CD8-positive, alpha-beta memory T cell (primary cell): ENCODE measurements at regions not wholly inside any gene's neighbourhood (a gene's known extent, or its start where the extent isn't known, plus 50 kb on each side); places are given as distances from the start of the nearest gene placed in this dataset.

Experiments used
- CTCF ChIA-PET: fragments of 350-600 bp; sonication (Branson Sonifier 250); formaldehyde crosslinking; loops from one replicate; lab custom pipeline; 2021; ENCODE audit warnings: antibody characterized with exemption; lab: Charles Lee
- POLR2A ChIA-PET: fragments of 350-600 bp; sonication (Branson Sonifier 250); formaldehyde crosslinking; loops from one replicate; lab custom pipeline; 2021; ENCODE audit warnings: antibody characterized with exemption; lab: Charles Lee
- DNase-seq, 5 donors: peaks; one replicate each; pipeline versions ENCODE4 v3.0.0 to v3.0.0-alpha.2; 2020 to 2022; ENCODE audit warnings: mixed read lengths in 1 of 5
- H3K27ac ChIP-seq: one replicate; pipeline ENCODE4 v1.7.0; 2013; ENCODE audit warnings: low read depth, mild to moderate bottlenecking, low read length, moderate library complexity
- H3K27me3 ChIP-seq: 2 replicates; pipeline ENCODE4 v1.7.0; 2013; ENCODE audit warnings: low read length, mild to moderate bottlenecking; ENCODE audit not compliant: insufficient read depth, poor library complexity, severe bottlenecking
- H3K36me3 ChIP-seq: 2 replicates; pipeline ENCODE4 v1.7.0; 2013; ENCODE audit warnings: mild to moderate bottlenecking, low read length, moderate library complexity; ENCODE audit not compliant: insufficient read depth
- H3K4me1 ChIP-seq: 2 replicates; pipeline ENCODE4 v1.7.0; 2013; ENCODE audit warnings: mild to moderate bottlenecking, low read length, moderate library complexity; ENCODE audit not compliant: insufficient read depth
- H3K4me3 ChIP-seq: 2 replicates; pipeline ENCODE4 v1.7.0; 2013; ENCODE audit warnings: mild to moderate bottlenecking, low read length
- H3K9me3 ChIP-seq: 2 replicates; pipeline ENCODE4 v1.7.0; 2013; ENCODE audit warnings: mild to moderate bottlenecking, low read length
- H3K27ac Mint-ChIP-seq, 8 donors: one replicate each; pipeline ENCODE4 v1.8.0; 2020 to 2021; ENCODE audit warnings: mixed read lengths in 8 of 8, mild to moderate bottlenecking in 6 of 8, inconsistent platforms in 3 of 8, moderate library complexity in 3 of 8
- H3K27me3 Mint-ChIP-seq, 2 donors: one replicate each; pipeline ENCODE4 v1.8.0; 2020 to 2021; ENCODE audit warnings: mixed read lengths in 2 of 2, mild to moderate bottlenecking in 1 of 2, moderate library complexity in 1 of 2
- H3K36me3 Mint-ChIP-seq, 3 donors: one replicate each; pipeline ENCODE4 v1.8.0; 2020 to 2021; ENCODE audit warnings: mixed read lengths in 3 of 3, inconsistent platforms in 1 of 3, mild to moderate bottlenecking in 1 of 3
- H3K4me1 Mint-ChIP-seq, 3 donors: one replicate each; pipeline ENCODE4 v1.8.0; 2020 to 2021; ENCODE audit warnings: mixed read lengths in 3 of 3, inconsistent platforms in 1 of 3, mild to moderate bottlenecking in 1 of 3
- H3K4me3 Mint-ChIP-seq, 7 donors: one replicate each; pipeline ENCODE4 v1.8.0; 2020 to 2021; ENCODE audit warnings: mixed read lengths in 7 of 7, mild to moderate bottlenecking in 6 of 7, moderate library complexity in 4 of 7, inconsistent platforms in 2 of 7
- H3K9me3 Mint-ChIP-seq, 5 donors: one replicate each; pipeline ENCODE4 v1.8.0; 2020 to 2022; ENCODE audit warnings: mixed read lengths in 5 of 5, mild to moderate bottlenecking in 3 of 5, moderate library complexity in 2 of 5, inconsistent platforms in 1 of 5

- Mint-ChIP-seq H3K9me3 (peaks cover 0 to 3% (median 2%) of the 10 kb centered on the region in 5 donors), H3K27me3 (peaks cover 0 to 2% of the 10 kb centered on the region in 2 donors), H3K4me1 (no peaks in the 10 kb centered on the region), H3K27ac (no peak overlapping the region), H3K4me3 (no peak overlapping the region), H3K36me3 (no peaks in the 10 kb centered on the region)
- Histone ChIP-seq H3K4me1 (no peaks in the 10 kb centered on the region), H3K27ac (no peak overlapping the region), H3K4me3 (no peak overlapping the region), H3K36me3 (no peaks in the 10 kb centered on the region), H3K27me3 (no peaks in the 10 kb centered on the region), H3K9me3 (no peaks in the 10 kb centered on the region)
- POLR2A ChIA-PET = no interaction called here
- CTCF ChIA-PET = no interaction called here
- DNase-seq = no peak
Measured at GRCh38 chr13:111954661-111955411, 112.1 kb upstream of the SOX1 start.

GRCh38 chr13:111955412-111956065, 111.4 kb upstream of the SOX1 start:
- Mint-ChIP-seq H3K4me1 (no peaks in the 10 kb centered on the region), H3K27ac (no peak overlapping the region), H3K9me3 (peaks cover 0 to 3% (median 2%) of the 10 kb centered on the region in 5 donors), H3K27me3 (peaks cover 0 to 2% of the 10 kb centered on the region in 2 donors), H3K36me3 (no peaks in the 10 kb centered on the region), H3K4me3 (no peak overlapping the region)
- Histone ChIP-seq H3K4me3 (no peak overlapping the region), H3K27me3 (no peaks in the 10 kb centered on the region), H3K27ac (no peak overlapping the region), H3K4me1 (no peaks in the 10 kb centered on the region), H3K9me3 (no peaks in the 10 kb centered on the region), H3K36me3 (no peaks in the 10 kb centered on the region)
- DNase-seq = no peak
- POLR2A ChIA-PET = no interaction called here
- CTCF ChIA-PET = no interaction called here

GRCh38 chr13:111956261-111957151, 110.4 kb upstream of the SOX1 start:
- H3K27ac Mint-ChIP-seq = no peak overlapping the region
- no peak for DNase-seq
- H3K4me1 Mint-ChIP-seq = no peaks in the 10 kb centered on the region
- POLR2A ChIA-PET = no interaction called here
- H3K4me3 Mint-ChIP-seq = no peak overlapping the region
- Histone ChIP-seq H3K27me3 (no peaks in the 10 kb centered on the region), H3K27ac (no peak overlapping the region), H3K4me1 (no peaks in the 10 kb centered on the region), H3K36me3 (no peaks in the 10 kb centered on the region), H3K9me3 (no peaks in the 10 kb centered on the region), H3K4me3 (no peak overlapping the region)
- CTCF ChIA-PET = no interaction called here
- no peaks in the 10 kb centered on the region for H3K36me3 Mint-ChIP-seq
- H3K27me3 Mint-ChIP-seq = peaks cover 0 to 2% of the 10 kb centered on the region in 2 donors
- H3K9me3 Mint-ChIP-seq = peaks cover 0 to 1% (median 0%) of the 10 kb centered on the region in 5 donors

GRCh38 chr13:111957913-111958450, 109.0 kb upstream of the SOX1 start:
- no peaks in the 10 kb centered on the region for H3K4me1 ChIP-seq
- ChIA-PET POLR2A (no interaction called here), CTCF (no interaction called here)
- no peaks in the 10 kb centered on the region for H3K36me3 Mint-ChIP-seq
- H3K27me3 Mint-ChIP-seq = peaks cover 0 to 3% of the 10 kb centered on the region in 2 donors
- H3K27me3 ChIP-seq = no peaks in the 10 kb centered on the region
- no peak for DNase-seq
- H3K27ac Mint-ChIP-seq = no peak overlapping the region
- no peaks in the 10 kb centered on the region for H3K9me3 ChIP-seq
- no peaks in the 10 kb centered on the region for H3K36me3 ChIP-seq
- no peaks in the 10 kb centered on the region for H3K4me1 Mint-ChIP-seq
- no peak overlapping the region for H3K4me3 Mint-ChIP-seq
- no peak overlapping the region for H3K27ac ChIP-seq
- H3K4me3 ChIP-seq = no peak overlapping the region
- peaks cover 0 to 1% (median 0%) of the 10 kb centered on the region in 5 donors for H3K9me3 Mint-ChIP-seq

GRCh38 chr13:111958612-111959395, 108.1 kb upstream of the SOX1 start:
- H3K27me3 ChIP-seq = no peaks in the 10 kb centered on the region
- H3K27ac ChIP-seq = no peak overlapping the region
- H3K4me3 ChIP-seq = no peak overlapping the region
- Mint-ChIP-seq H3K4me3 (no peak overlapping the region), H3K27me3 (peaks cover 0 to 3% of the 10 kb centered on the region in 2 donors), H3K9me3 (peaks cover 0 to 1% (median 0%) of the 10 kb centered on the region in 5 donors), H3K27ac (no peak overlapping the region), H3K4me1 (no peaks in the 10 kb centered on the region), H3K36me3 (no peaks in the 10 kb centered on the region)
- H3K4me1 ChIP-seq = no peaks in the 10 kb centered on the region
- ChIA-PET POLR2A (no interaction called here), CTCF (no interaction called here)
- no peaks in the 10 kb centered on the region for H3K9me3 ChIP-seq
- H3K36me3 ChIP-seq = no peaks in the 10 kb centered on the region
- no peak for DNase-seq

DNA sequence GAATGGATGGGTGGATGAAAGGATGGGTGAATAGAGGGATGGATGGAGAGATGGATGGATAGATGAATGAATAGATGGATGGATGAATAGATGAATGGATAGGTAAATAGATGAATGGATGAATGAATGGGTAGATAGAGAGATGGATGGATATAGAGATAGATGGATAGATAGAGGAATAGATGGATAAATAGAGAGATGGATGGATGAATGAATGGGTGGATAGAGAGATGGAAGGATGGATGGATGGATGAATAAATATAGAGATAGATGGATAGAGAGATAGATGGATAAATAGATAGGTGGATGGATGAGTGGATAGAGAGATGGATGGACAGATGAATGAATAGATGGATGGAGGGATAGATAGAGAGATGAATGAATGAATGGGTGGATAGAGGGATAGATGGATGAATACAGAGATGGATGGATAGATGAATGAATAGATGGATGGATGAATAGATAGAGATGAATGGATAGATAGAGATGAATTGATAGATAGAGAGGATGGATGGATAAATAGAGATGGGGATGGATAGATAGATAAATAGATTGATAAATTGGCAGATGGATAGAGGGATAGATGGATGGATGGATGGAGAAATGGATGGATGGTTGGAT, 106.7 kb upstream of the SOX1 start:
- Histone ChIP-seq H3K27me3 (no peaks in the 10 kb centered on the region), H3K36me3 (no peaks in the 10 kb centered on the region), H3K27ac (no peak overlapping the region), H3K4me3 (no peak overlapping the region), H3K9me3 (no peaks in the 10 kb centered on the region), H3K4me1 (no peaks in the 10 kb centered on the region)
- DNase-seq = no peak
- H3K27ac Mint-ChIP-seq = no peak overlapping the region
- no peak overlapping the region for H3K4me3 Mint-ChIP-seq
- H3K4me1 Mint-ChIP-seq = no peaks in the 10 kb centered on the region
- peaks cover 0 to 1% of the 10 kb centered on the region in 2 donors for H3K27me3 Mint-ChIP-seq
- CTCF ChIA-PET = no interaction called here
- POLR2A ChIA-PET = no interaction called here
- no peaks in the 10 kb centered on the region for H3K9me3 Mint-ChIP-seq
- no peaks in the 10 kb centered on the region for H3K36me3 Mint-ChIP-seq

DNA sequence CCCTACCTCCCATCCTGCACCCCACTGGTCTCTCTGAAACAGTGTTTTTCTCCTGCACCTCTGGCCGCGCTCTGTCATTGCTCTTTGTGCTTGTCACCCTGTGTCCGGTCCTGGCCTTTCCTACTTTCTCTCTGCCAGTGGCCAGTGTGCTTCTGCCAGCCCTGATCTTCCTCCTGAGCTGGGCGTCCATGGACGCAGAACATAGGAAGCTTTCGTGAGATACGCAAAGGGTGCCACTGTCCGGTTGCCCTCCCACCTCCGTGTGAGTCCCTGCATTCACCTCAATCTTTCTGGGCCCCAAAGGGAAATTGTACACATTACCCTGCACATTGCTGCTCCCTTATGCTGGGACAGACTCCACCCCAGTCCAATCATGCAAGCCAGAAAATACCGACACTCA, 105.7 kb upstream of the SOX1 start:
- Mint-ChIP-seq H3K27me3 (peaks cover 0 to 1% of the 10 kb centered on the region in 2 donors), H3K27ac (no peak overlapping the region), H3K36me3 (no peaks in the 10 kb centered on the region), H3K9me3 (no peaks in the 10 kb centered on the region), H3K4me3 (no peak overlapping the region), H3K4me1 (no peaks in the 10 kb centered on the region)
- Histone ChIP-seq H3K9me3 (no peaks in the 10 kb centered on the region), H3K4me3 (no peak overlapping the region), H3K4me1 (no peaks in the 10 kb centered on the region), H3K27me3 (no peaks in the 10 kb centered on the region), H3K27ac (no peak overlapping the region), H3K36me3 (no peaks in the 10 kb centered on the region)
- CTCF ChIA-PET = no interaction called here
- DNase-seq = no peak
- POLR2A ChIA-PET = no interaction called here
